ENCODE measurements at regions not wholly inside any gene's neighbourhood (a gene's known extent, or its start where the extent isn't known, plus 50 kb on each side); places are given as distances from the start of the nearest gene placed in this dataset.
"Not testable (repeated sequence)": the region's sequence is repeated elsewhere in the genome, so short reads cannot be mapped to it uniquely, and the experiment has no call there.

DNA sequence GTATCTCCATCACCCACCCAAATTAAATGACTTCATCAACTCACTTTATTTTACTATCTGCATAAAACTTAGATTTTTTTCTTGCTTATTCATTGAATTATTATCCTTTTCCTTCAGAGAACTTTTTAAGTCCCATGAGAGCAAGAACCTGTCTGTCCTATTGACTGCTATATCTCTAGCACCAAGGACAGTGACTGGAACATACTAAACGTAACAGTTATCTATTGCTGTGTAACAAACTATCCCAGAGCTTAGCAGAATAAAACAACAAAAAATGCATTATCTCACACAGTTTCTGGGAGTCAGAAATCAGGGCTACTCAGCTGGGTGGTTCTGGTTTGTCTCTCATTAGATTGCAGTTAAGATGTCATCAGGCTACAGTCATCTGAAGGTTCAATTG is 401.7 kb upstream of the AUTS2 start:
- intact Hi-C loops (cut with DNase I), result no loop called here
- no peak for DNase-seq

DNA sequence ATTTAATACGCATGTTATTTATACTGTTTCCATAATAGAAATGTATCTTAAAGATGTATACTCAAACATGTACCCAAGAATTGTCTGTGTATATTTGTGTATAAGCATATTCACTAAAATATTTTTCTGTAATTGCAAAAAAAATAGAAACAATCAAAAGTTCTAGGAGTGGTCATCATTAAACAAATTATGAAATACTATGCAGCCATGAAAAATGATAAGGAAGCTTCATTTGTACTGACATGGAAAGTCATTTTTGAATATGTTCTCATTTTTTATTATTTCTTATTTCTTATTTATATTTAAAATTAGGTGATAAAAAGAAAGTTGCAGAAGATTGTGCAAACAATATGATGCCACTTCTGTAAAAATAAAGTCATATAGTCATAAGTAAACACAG is 400.0 kb upstream of the AUTS2 start:
- no peak for DNase-seq
- intact Hi-C loops (cut with DNase I), result no loop called here

DNA sequence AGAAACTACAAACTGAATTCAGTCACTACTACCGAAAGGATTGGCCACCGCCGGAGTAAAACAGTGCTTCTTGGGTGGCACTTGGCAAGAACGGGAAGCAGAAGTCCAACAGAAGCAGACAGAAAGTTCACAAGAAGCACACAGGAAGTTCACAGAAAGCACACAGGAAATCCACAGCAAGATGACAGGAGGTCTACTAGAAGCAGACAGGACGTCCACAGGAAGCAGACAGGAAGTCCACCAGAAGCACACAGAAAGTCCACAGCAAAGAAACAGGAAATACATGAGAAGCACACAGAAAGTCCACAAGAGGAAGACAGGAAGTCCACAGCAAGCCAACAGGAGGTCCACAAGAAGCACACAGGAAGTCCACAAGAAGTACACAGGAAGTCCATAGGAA is 399.2 kb upstream of the AUTS2 start:
- intact Hi-C loops (cut with DNase I), result no loop called here
- no peak for DNase-seq

DNA sequence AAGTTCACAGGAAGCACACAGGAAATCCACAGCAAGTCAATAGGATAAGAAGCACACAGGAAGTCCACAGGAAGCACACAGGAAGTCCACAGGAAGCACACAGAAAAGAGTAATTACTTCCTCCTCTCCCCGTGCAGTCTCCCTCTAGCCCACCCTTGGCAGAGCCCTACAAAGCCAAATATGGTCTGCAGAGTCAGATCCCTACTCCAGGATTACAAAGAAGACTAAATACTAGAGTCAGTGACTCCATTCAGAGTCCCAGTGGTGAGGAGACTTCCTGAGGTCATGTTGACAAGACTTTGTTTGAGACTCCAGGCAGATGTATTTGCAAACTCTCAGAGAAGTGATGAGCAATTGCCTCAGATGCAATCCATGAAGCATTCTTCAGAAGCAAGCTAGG is 398.6 kb upstream of the AUTS2 start:
- DNase-seq, result no peak
- intact Hi-C loops (cut with DNase I), result no loop called here

DNA sequence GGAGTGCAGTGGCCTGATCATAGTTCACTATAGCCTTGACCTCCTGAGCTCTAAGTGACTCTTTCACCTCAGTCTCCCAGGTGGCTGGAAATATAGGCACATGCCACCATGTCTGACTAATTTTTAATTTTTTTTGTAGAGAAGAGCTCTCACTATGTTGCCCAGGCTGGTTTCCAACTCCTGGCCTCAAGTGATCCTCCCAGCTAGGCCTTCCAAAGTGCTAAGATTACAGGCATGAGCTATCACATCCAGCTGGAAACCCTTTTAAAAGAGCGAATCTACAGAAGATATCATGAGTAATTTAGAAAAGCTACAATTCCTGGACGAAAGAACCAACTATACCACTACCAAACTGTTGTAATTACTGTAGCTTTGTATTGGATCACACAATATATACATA is 394.4 kb upstream of the AUTS2 start:
- intact Hi-C loops (cut with DNase I), result no loop called here
- DNase-seq, result no peak

DNA sequence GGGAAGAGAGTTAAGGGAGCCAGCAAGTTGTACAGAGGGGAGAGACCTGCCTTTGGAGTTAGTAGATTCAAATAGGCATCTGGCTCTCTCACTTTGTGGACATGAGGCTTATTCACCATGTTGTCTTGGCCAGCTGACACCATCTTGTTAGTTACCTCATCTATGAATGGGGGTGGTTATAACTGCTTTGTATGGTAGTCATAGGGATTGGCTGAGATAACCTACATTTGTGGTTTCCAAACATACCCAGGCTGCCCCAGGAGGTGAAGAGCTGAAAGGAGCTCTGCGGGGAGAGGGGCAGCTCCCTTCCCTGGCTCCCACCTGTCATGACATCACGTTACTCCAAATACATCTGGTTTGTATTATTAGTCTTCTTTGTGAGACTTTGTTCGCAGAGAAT is 393.3 kb upstream of the AUTS2 start:
- intact Hi-C loops (cut with DNase I), result no loop called here
- DNase-seq, result no peak

DNA sequence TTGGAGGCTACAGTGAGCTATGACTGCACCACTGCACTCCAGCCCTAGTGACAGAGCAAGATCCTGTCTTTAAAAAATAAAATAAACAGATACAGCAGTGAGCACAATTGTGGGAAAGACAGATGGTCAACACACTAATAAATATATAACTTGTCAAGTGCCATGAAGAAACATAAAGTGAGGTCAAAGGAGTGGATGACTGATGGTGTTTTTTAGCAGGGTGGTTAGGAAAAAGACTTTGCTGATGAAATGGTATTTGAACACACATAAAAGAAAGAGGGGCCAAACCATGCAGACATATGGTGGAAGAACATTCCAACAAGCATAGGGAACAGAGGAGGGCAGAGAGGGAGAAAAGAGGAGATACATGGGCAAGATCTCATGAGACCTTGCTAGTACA is 392.7 kb upstream of the AUTS2 start:
- no peak for DNase-seq
- intact Hi-C loops (cut with DNase I), result no loop called here

DNA sequence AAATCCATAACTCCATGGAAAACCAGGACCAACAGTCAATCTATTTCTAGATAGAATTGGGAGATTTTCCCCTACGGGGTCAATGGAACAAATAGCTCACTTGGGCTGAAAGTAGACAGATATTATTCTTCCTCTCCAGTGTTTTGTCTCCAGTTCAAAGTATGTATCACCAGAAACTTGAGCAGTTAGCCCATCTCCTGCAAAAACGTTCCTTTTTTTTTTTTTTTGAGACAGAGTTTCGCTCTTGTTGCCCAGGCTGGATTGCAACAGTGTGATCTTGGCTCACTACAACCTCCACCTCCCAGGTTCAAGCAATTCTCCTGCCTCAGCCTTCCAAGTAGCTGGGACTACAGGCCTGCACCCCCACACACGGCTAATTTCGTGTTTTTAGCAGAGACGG is 390.0 kb upstream of the AUTS2 start:
- intact Hi-C loops (cut with DNase I), result no loop called here
- no peak for DNase-seq

DNA sequence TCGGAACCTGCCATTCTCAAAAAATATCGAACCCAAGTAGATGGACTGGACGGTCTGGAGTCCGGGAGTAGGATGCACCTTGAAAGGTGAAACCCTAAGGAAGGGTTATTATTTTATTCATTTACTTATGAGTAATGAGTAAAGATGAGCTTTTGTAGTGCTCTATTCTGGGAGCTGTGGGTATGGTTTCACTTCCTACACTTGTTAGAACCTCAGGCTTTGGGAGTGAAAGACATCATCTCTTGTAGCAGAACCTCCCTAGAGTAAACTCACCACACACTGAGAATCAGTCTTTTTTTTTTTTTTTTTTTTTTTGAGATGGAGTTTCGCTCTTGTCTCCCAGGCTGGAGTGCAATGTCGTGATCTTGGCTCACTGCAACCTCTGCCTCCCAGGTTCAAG is 389.4 kb upstream of the AUTS2 start:
- intact Hi-C loops (cut with DNase I), result no loop called here
- no peak for DNase-seq

DNA sequence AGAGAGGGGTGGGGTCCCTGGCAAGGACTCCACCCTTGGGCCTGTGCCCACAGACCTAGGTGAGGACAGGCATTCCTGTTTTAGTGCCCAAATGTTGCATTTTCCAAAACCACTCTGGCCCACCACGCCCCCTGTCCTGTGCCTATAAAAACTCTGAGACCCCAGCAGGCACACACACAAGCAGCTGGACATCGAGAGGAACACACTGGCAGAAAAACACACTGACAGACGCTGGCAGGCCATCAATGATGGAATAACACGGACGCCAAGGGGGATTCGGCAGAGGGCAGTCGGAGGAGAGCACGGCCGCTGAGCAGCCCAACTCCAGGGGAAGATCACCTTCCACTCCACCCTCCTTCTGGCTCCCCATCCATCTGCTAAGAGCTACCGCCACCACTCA is 386.9 kb upstream of the AUTS2 start:
- no peak for DNase-seq
- intact Hi-C loops (cut with DNase I), result no loop called here

DNA sequence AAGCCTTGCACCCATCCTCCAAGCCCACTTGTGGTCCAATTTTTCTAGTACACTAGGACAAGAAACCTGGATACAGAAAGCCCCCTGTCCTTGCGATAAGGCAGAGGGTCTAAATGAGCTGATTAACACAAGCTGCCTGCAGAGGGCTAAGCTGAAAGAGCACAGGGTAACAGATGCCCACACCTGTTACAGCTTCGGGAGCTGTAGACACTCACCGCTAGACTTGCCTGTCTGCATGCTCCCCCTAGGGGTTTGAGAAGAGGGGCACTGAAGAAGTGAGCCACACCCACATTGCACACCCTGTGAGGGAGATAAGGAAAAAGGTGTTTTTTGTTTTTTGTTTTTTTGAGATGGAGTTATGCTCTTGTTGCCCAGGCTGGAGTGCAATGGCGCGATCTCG is 386.5 kb upstream of the AUTS2 start:
- DNase-seq, result no peak
- intact Hi-C loops (cut with DNase I), result no loop called here

DNA sequence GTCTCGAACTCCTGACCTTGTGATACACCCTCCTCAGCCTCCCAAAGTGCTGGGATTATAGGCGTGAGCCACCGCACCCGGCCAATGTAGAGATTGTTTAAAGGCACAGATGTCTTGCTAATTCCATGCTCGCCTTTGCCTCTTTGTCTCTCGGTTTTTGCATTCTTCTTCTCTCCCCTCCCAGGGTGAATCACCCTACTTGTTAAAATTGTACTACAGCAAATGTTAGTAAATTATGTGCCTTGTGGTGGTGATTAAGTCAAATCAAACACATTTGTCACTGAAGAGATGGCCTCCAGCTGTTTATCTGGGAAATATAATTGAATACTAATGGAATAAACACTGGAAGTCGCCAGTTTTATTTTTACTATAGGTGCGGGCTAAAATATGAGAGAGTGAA is 384.4 kb upstream of the AUTS2 start:
- intact Hi-C loops (cut with DNase I), result no loop called here
- no peak for DNase-seq

DNA sequence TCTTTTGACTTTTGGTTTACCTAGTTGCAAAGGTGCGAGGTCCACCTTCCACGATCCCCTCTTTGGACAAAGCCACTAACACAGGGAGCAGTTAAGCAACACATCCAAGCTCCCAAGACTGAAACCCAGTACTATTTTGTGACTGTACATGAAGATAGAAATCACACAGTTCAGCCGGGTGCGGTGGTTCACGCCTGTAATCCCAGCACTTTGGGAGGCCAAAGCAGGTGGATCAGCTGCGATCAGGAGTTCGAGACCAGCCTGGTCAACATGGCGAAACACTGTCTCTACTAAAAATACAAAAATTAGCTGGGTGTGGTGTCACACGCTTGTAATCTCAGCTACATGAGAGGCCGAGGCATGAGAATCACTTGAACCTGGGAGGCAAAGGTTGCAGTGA is 382.8 kb upstream of the AUTS2 start:
- intact Hi-C loops (cut with DNase I); DNase-seq: not testable (repeated sequence)

DNA sequence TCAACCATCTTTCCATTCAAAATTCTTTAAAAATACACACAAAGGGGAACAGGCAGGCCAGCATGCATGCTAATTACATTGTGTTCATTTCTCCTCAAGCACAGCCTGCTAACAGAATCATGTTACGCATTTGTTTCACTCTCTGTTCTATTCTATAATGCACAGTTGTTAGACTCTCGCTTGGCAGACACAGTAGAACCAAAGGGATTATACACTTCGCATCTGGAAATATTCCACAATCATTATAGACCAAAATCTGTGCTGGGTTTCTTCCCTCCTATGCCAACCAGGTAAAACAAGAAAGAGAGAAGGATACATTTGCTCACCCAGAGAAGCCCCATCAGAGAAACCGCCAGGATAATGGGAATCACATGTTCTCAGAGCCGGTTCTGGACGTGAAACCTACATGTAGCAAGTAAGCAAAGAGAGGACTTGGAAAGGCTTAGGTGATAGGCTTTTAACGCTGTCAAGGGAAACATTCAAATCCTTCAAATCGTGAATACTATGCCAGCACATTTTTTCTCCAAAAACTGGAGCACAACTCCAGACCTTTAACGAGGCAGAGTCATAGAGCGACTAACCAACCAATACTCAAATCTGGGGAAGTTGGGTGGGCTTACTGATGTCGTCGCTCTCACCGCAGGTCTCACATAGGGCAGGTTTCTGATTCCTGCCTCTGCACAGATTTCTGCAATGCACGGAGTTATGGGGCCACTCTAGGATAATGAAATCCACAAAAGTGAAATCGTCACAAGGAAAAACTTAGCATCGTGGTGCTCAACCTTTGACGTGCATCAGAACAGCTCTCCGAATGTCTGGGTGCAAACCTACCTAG is 380.5 kb upstream of the AUTS2 start:
- intact Hi-C loops (cut with DNase I), result no loop called here
- no peak for DNase-seq

DNA sequence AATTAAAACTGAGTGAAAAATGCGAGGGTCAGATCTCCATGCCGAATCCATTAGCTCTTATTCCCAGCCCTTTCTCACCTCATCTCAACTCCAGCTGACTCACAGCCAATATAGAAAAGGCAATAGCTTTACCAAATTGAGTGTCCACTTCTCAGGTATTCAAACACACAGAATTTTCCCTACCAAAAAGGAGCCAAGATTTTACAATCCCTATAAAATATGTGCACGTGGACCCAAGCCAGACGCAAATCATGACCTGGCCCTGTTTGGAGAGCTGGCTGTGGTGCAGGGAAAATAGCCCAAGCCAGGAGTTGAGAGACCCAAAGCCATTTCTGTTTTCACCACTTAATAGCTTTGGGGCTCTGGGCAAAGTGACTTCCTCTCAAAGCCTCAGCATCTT is 379.7 kb upstream of the AUTS2 start:
- DNase-seq, result no peak
- intact Hi-C loops (cut with DNase I), result no loop called here

DNA sequence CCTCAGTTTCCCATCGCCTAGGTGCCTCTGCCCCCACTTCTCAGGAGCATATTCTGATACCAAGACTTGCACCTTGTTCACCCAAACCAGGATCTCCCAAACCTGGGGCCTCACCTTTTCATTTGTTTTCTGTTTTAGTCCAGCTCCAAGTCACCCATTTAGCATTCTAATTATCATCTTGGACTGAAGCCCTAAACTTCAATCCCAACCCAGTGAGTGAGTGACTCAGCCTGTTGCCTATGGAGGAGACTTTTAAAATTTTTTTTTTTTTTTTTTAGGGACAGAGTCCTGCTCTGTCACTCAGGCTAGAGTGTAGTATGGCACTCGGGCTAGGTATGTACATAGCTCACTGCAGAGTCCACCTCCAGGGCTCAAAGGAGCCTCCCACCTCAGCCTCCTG is 378.9 kb upstream of the AUTS2 start:
- intact Hi-C loops (cut with DNase I), result no loop called here
- DNase-seq, result no peak

DNA sequence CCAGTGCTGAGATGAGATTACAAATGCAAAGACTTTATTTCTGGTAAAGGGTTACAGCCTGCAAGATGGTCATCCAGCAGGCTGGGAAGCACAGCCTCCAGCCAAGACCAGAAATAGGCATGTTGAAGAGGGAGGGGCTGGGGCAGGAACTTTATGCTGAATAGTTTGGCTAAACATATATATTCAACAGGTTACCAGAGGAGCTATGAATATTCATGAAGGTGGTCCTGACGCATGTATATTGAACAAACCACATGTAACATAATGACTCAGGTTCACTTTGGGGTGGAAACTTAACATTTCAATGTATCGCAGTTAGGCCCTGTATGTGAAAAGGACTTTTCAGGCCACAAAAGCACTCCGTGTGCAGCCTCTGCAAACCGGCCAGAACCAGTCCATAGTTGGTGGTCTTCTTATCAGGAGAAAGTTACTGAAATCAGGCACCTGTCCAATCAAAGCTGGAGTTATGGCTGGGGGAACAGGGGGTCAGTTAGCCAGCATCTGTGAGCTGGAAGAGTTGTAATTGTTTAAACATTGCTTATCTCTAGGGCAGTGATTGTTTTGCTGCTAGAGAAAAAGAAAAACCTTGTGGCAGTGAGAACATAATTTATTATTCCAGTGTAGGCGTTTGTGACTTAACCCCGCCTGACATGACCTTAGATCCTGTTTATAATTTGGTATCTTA is 372.9 kb upstream of the AUTS2 start:
- DNase-seq, result no peak
- intact Hi-C loops (cut with DNase I), result no loop called here

DNA sequence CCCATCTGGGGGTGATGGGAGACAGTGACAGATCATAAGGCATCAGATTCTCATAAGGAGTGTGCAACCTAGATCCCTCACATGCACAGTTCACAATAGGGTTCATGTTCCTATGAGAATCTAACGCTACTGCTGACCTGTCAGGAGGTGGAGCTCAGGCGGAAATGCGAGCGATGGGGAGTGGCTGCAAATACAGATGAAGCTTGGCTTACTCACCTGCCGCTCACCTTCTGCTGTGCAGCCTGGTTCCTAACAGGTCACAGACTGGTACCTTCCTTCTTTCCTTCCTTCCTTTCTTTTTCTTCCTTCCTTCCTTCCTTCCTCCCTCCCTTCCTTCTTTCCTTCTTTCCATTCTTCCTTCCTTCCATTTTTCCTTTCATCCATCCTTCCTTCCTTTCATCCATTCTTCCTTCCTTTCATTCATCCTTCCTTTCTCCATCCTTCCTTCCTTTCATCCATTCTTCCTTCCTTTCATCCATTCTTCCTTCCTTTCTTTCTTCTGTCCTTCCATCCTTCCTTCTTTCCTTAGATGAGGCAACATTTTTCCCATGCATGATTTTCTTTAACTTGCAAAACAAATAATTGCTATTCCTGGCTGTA is 370.0 kb upstream of the AUTS2 start:
- no peak for DNase-seq
- intact Hi-C loops (cut with DNase I), result no loop called here

DNA sequence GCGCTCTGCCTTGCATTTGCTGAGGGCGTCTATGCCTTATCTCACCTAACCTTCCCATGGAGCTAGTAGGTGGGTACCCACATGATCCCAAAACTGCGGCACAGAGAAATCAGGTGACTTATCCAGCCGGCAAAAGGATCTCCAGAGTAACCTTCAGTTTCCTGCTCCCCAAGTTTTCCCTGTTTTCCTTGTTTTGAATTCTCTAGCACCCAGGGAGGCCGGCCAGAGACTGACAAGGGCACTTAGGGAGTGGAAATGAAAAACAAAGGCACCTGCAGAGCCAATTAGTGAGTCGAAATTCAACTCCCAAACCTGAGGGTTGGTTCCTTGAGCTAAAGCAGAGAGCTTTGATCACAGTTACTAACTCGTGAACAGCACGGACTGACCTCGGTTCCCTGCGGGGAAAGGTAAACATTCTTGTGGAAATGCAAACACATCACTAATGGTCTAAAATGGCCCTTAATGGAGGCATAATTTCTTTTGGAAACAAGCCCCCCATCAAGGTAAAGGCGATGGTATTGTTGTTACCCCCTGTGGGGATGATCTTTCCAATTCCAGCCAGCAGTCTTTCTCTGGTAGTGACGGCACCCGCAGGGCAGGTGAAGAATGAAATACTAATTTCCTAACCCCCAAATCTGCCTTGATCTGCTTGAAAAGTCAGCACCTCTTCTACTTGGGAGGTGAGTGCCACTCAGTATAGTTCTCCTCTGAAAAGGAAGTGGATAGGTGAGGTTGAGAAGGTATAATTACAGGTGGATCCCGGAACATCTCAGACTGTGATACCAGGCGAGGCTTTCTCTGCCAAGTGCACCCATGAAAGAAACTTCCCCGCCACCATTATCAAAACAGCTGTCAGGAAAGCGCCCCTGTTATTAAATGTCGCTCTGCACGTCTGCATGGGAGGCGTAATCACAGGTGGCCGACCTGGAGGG is 365.6 kb upstream of the AUTS2 start:
- DNase-seq, result no peak
- intact Hi-C loops (cut with DNase I), result no loop called here

DNA sequence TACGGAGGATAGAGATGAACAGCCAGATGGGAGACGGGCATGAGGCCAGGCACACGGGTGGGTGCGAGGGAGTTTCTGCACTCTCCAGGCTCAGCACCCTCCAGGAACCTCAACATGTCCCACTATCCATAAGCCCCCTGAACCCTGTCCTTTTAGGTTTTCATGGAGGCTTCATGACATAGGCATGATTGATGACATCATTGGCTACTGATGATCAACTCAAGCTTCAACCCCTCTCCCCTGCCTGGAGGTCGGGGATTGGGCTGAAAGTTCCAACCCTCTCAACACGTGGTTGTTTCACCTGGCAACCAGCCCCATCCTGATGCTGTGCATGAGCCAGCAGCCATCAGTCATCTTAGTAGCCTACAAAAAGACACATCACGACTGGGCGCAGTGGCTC is 360.7 kb upstream of the AUTS2 start:
- DNase-seq, result no peak
- intact Hi-C loops (cut with DNase I), result no loop called here

DNA sequence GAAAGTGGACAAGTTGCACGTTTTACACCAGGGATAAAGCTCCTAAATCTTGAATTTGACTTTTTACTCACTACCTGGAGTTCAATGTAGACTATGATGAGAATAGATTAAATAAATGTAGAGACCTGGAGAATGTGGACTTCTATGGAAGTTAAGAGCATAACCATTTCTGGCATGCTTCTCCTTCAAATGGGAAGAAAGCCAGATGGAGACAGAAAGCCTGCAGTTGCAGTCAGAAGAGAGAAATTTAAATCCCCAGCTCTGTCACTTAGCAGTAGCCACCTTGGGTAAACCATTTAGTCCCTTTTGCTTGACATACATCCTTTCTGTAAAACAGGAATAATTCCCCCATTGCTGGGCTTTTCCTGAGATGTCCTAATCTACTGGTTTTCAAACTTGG is 355.3 kb upstream of the AUTS2 start:
- DNase-seq, result no peak

More for the DNA sequence above, 355.3 kb upstream of the AUTS2 start:
- intact Hi-C loops (cut with DNase I), result no loop called here
